ENCODE measurements at regions not wholly inside any gene's neighbourhood (a gene's known extent, or its start where the extent isn't known, plus 50 kb on each side); places are given as distances from the start of the nearest gene placed in this dataset.
A peak's percentile ranks its signal among the peaks of the same experiment; 100 is the strongest.

DNA sequence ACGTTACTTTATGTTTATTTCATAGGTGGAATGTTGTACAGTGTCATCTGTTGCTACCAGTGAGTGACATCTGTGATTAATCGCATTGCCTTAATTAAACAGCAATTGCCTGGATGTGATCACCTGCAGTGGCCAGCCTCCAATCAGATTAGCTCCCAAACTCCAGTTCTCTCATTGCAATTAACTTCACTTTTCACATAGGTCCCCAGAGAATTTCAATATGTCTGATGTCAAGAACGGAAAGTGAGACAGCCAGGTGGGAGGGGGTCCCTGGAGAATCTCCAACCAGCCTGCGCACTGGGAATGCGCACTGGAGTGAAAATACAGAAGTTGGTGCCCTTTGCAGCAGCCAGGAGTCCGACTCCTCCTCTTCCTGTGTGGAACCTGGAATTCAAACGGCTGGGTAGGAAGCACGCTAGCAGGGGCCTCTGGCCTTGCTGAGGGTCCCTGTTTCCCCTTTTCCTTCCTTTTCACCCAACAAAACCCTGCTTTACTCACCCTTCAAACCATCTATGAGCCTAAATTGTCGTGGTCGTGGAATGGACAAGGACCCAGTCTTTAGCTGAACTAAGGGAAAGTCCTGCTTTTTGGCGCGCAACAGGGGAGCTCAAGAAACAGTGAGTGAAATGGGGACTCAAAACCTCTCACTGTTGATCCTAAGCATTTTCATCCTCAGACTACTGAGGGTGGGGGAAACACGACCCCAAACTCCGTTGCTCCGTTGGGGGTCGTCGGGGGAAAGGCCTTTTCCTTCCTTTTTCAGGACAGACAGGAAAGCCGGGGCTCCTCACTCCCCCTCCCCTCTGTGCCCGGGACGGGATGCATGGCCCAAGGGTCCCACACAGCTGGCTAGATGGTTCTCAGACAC lies 1355.5 kb upstream of the LRRTM3 start:
- H3K36me3 ChIP-seq (ENCODE audit: control insufficient read depth, insufficient read depth, low read length): peaks cover 21% of the 10 kb centered on the region
- H3K9me3 ChIP-seq (ENCODE audit: control insufficient read depth, insufficient read depth, low read length): no peaks in the 10 kb centered on the region
- H3K9ac ChIP-seq (ENCODE audit: low read depth, low read length): peak overlapping the region; percentile 81
- H3K27me3 ChIP-seq (ENCODE audit: control insufficient read depth, insufficient read depth, low read length): no peaks in the 10 kb centered on the region
- H3K4me3 ChIP-seq (ENCODE audit: low read depth, low read length): peak overlapping the region; percentile 80
- H3K27ac ChIP-seq (ENCODE audit: low read depth, low read length): peak overlapping the region; percentile 70
- 0 out of 2 replicates have a peak, but pooled peaks cover 6% of the 10 kb centered on the region for H3K4me1 ChIP-seq (ENCODE audit: control insufficient read depth, insufficient read depth, low read length)

DNA sequence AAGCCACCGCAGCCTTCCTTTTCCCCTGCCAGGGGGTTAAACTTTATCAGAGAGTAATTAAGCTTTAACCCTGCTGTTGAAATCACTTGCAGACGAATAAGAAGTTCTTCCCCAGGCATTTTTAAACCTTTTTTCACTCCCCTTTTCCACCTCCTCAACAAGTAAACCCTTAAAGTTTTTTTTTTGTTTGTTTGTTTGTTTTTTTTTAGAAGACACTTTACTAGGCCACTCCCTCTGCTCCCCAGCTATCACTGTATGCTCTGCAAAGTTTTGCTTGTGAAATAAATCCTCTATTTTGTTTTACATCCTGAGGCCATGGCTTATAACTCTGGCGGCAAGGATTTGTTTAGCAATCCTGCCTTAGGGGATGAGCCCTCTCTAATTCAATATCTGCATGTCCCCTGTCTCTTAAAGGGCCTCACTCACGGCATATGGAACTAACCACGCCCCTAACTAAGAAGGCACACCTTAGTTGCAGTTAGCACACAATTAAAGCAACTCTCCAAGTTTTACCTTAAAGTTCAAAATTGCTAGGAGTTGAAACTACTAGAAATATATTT lies 1354.7 kb upstream of the LRRTM3 start:
- Histone ChIP-seq H3K9ac (ENCODE audit: low read depth, low read length) (peak overlapping the region; percentile 81), H3K4me1 (ENCODE audit: control insufficient read depth, insufficient read depth, low read length) (0 out of 2 replicates have a peak, but pooled peaks cover 6% of the 10 kb centered on the region), H3K4me3 (ENCODE audit: low read depth, low read length) (peak overlapping the region; percentile 80), H3K27me3 (ENCODE audit: control insufficient read depth, insufficient read depth, low read length) (no peaks in the 10 kb centered on the region), H3K36me3 (ENCODE audit: control insufficient read depth, insufficient read depth, low read length) (peaks cover 21% of the 10 kb centered on the region), H3K9me3 (ENCODE audit: control insufficient read depth, insufficient read depth, low read length) (no peaks in the 10 kb centered on the region), H3K27ac (ENCODE audit: low read depth, low read length) (peak overlapping the region; percentile 70)

DNA sequence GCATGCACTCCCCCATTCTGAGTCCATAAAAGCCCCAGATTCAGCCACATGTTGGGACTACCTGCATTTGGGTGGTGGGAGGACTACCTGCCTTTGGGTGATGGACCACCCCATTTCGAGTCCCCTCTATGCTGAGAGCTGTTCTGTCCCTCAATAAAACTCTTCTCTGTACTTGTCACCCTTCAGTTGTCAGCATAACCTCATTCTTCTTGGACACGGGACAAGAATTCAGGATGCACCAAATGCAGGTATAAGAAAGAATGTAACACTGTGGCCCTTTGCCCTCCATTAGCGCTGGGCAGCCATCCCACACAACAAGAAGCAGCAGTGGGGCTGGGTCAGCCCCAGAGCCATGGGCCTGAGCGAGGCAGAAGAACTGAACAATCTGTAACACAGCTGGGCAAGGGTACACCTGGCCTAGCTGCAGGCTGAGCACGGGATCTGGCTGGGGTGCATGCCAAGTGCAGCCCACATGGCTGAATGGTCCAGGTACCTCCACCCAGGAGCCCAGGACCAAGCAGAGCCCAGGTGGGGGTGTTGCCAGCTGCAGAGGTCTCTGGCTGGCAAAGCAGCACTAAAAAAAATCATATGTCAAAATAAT lies 1344.3 kb upstream of the LRRTM3 start:
- Histone ChIP-seq H3K4me1 (ENCODE audit: control insufficient read depth, insufficient read depth, low read length) (no peaks in the 10 kb centered on the region), H3K27me3 (ENCODE audit: control insufficient read depth, insufficient read depth, low read length) (no peaks in the 10 kb centered on the region), H3K27ac (ENCODE audit: low read depth, low read length) (no peak overlapping the region), H3K36me3 (ENCODE audit: control insufficient read depth, insufficient read depth, low read length) (peaks cover 42% of the 10 kb centered on the region), H3K4me3 (ENCODE audit: low read depth, low read length) (no peak overlapping the region), H3K9ac (ENCODE audit: low read depth, low read length) (no peak overlapping the region), H3K9me3 (ENCODE audit: control insufficient read depth, insufficient read depth, low read length) (peaks cover 32% of the 10 kb centered on the region)

DNA sequence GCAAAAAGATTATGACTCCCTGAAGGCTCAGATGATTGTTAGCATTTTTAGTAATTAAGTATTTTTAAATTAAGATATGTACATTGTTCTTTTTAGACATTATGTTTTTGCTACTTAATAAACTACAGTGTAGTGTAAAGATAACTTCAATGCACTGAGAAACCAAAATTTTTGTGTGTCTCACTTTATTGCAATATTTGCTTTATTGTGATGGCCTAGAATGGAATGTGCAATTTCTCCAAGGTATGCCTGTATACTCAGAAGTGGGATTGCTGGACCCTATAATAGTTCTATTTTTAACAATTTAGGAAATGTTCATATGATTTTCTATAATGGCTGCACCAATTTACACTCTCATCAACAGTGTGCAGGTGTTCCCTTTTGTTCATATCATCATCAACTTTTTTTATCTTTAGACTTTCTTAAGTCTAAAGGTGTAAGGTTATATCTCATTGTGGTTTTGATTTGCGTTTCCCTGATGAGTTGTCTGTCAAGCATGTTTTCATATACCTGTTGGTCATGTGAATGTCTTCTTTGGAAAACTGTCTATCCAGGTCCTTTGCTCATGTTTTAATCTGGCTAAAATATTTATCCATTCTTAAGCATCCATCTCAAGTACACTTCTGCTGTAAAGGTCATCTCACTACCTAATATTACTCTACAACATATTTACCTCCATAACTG lies 1323.5 kb upstream of the LRRTM3 start:
- Histone ChIP-seq H3K4me1 (ENCODE audit: control insufficient read depth, insufficient read depth, low read length) (no peaks in the 10 kb centered on the region), H3K9ac (ENCODE audit: low read depth, low read length) (no peak overlapping the region), H3K27me3 (ENCODE audit: control insufficient read depth, insufficient read depth, low read length) (no peaks in the 10 kb centered on the region), H3K27ac (ENCODE audit: low read depth, low read length) (no peak overlapping the region), H3K36me3 (ENCODE audit: control insufficient read depth, insufficient read depth, low read length) (no peaks in the 10 kb centered on the region), H3K4me3 (ENCODE audit: low read depth, low read length) (no peak overlapping the region), H3K9me3 (ENCODE audit: control insufficient read depth, insufficient read depth, low read length) (no peaks in the 10 kb centered on the region)

DNA sequence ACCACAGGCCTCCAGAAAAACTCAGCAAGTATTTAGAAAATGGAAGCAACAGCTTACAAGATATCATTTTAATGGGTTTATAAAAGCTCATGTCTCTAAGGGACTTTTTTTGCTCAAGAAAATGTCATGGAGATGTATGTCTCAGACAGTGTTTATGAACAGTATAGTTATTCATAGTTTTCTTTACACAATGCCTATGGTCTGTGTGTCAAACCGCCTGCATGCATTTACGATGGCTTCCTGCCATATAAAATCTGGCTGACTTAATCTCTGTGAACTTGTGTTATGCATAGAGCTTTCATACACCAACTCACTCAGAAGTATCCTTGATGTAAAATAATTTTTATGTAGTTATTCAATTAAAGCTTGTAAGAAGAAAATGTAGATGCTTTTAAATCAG lies 1314.2 kb upstream of the LRRTM3 start:
- H3K27ac ChIP-seq (ENCODE audit: low read depth, low read length): no peak overlapping the region
- peaks cover 2% of the 10 kb centered on the region; the same call in 1 of the 2 replicates for H3K36me3 ChIP-seq (ENCODE audit: control insufficient read depth, insufficient read depth, low read length)
- H3K9ac ChIP-seq (ENCODE audit: low read depth, low read length): no peak overlapping the region
- H3K4me1 ChIP-seq (ENCODE audit: control insufficient read depth, insufficient read depth, low read length): no peaks in the 10 kb centered on the region
- H3K9me3 ChIP-seq (ENCODE audit: control insufficient read depth, insufficient read depth, low read length): peaks cover 27% of the 10 kb centered on the region
- H3K27me3 ChIP-seq (ENCODE audit: control insufficient read depth, insufficient read depth, low read length): no peaks in the 10 kb centered on the region
- no peak overlapping the region for H3K4me3 ChIP-seq (ENCODE audit: low read depth, low read length)

DNA sequence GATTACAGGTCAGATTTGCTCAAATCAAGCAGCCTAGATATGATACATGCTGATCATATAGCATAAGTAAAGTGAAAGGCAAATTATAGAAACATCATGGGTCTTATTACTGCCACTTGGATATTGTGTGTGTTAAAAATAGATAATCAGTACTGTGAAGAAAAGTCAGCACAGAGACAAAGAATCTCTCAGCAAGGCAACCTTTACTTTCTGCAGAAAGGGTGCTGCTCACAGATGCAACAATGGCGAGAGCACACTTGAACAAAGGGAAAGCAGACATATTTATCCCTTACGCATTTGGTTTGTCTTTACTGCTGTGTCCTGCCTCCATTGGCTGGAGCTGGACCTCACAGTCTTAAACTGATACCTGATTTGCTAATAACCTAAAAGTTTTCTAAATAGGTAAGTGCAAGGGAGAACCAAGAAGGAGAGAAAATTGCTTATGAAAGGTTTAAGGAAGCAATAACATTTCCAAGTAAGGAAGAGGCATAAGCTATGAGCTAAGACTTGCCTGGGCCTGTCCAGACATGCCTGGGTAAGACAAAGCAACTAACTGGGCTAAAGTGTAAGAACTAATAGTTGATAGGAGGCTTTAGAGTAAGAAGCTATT lies 1310.8 kb upstream of the LRRTM3 start:
- Histone ChIP-seq H3K9me3 (ENCODE audit: control insufficient read depth, insufficient read depth, low read length) (peaks cover 27% of the 10 kb centered on the region), H3K27me3 (ENCODE audit: control insufficient read depth, insufficient read depth, low read length) (no peaks in the 10 kb centered on the region), H3K4me3 (ENCODE audit: low read depth, low read length) (no peak overlapping the region), H3K27ac (ENCODE audit: low read depth, low read length) (no peak overlapping the region), H3K9ac (ENCODE audit: low read depth, low read length) (no peak overlapping the region), H3K36me3 (ENCODE audit: control insufficient read depth, insufficient read depth, low read length) (peaks cover 2% of the 10 kb centered on the region; the same call in 1 of the 2 replicates), H3K4me1 (ENCODE audit: control insufficient read depth, insufficient read depth, low read length) (no peaks in the 10 kb centered on the region)

DNA sequence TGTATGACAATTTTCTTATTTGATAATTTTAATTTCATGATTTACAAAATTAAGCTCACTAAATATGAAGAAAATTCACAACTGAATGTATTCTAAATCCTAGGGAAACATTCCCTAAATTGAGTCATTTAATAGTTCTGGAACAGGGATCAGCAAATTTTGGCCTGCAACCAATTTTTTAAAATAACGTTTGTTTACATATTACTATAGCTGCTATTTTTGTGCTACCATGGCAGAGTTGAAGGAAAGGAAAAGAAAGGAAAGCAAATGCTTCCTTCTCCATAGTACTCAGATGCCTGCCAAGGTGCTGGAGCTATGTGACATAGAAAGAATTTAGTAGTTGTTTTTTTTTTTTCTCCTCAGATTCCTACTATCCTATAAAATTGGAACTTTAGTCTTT lies 1307.7 kb upstream of the LRRTM3 start:
- no peak overlapping the region for H3K27ac ChIP-seq (ENCODE audit: low read depth, low read length)
- H3K36me3 ChIP-seq (ENCODE audit: control insufficient read depth, insufficient read depth, low read length): peaks cover 2% of the 10 kb centered on the region; the same call in 1 of the 2 replicates
- H3K4me3 ChIP-seq (ENCODE audit: low read depth, low read length): no peak overlapping the region
- no peaks in the 10 kb centered on the region for H3K27me3 ChIP-seq (ENCODE audit: control insufficient read depth, insufficient read depth, low read length)
- no peaks in the 10 kb centered on the region for H3K4me1 ChIP-seq (ENCODE audit: control insufficient read depth, insufficient read depth, low read length)
- peaks cover 27% of the 10 kb centered on the region for H3K9me3 ChIP-seq (ENCODE audit: control insufficient read depth, insufficient read depth, low read length)
- no peak overlapping the region for H3K9ac ChIP-seq (ENCODE audit: low read depth, low read length)

DNA sequence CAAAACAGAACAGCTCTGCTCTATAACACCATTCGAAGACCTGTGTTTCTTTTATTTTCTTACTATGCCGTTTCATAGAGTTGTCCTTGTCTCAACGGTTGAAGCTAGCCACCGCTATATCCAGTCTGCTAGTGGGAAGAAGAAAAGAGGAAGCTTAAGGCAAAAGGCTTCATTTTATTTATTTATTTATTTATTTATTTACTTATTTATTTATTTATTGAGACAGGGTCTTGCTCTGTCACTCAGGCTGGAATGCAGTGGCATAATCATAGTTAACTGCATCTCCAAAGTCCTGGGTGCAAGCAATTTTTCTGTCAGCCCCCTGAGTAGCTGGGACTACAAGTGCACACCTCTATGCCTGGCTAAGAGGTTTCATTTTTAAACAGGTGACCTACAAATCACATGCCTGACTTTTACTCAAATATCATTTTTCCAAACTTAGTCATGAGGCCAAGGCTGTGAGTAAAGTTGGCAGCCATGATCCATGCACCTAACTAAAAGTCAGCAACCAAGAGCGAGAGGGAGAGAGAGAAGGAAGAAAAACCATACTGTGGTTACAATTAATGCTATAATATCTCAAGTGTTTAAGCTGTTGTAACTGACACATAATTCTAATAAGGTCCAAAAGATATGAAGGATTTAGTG lies 1305.3 kb upstream of the LRRTM3 start:
- H3K9me3 ChIP-seq (ENCODE audit: control insufficient read depth, insufficient read depth, low read length): peaks cover 10% of the 10 kb centered on the region; the same call in 1 of the 2 replicates
- no peak overlapping the region for H3K9ac ChIP-seq (ENCODE audit: low read depth, low read length)
- no peaks in the 10 kb centered on the region for H3K27me3 ChIP-seq (ENCODE audit: control insufficient read depth, insufficient read depth, low read length)
- no peak overlapping the region for H3K27ac ChIP-seq (ENCODE audit: low read depth, low read length)
- H3K4me1 ChIP-seq (ENCODE audit: control insufficient read depth, insufficient read depth, low read length): no peaks in the 10 kb centered on the region
- no peak overlapping the region for H3K4me3 ChIP-seq (ENCODE audit: low read depth, low read length)
- H3K36me3 ChIP-seq (ENCODE audit: control insufficient read depth, insufficient read depth, low read length): no peaks in the 10 kb centered on the region; the same call in 1 of the 2 replicates

DNA sequence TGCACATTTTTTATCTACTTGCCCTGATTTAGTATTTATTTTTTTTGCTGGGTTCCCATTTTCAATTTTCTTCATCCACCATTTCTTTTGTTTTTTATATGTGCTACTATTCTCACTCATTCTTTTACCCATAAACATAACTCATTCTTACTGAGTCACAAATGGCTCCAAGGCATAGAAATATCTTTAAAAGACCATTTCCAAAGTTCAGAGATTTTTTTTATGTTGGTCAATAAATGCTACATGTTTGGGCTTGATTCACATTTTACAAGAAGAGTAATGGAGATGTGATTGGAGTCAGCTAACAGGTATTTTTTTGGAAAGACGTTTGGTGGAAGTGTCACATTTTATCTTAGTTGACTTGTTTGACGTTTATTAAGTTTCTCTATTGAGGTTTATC lies 1303.2 kb upstream of the LRRTM3 start:
- Histone ChIP-seq H3K36me3 (ENCODE audit: control insufficient read depth, insufficient read depth, low read length) (no peaks in the 10 kb centered on the region), H3K27me3 (ENCODE audit: control insufficient read depth, insufficient read depth, low read length) (no peaks in the 10 kb centered on the region), H3K4me1 (ENCODE audit: control insufficient read depth, insufficient read depth, low read length) (peaks cover 12% of the 10 kb centered on the region), H3K4me3 (ENCODE audit: low read depth, low read length) (no peak overlapping the region), H3K9ac (ENCODE audit: low read depth, low read length) (no peak overlapping the region), H3K9me3 (ENCODE audit: control insufficient read depth, insufficient read depth, low read length) (no peaks in the 10 kb centered on the region), H3K27ac (ENCODE audit: low read depth, low read length) (no peak overlapping the region)

DNA sequence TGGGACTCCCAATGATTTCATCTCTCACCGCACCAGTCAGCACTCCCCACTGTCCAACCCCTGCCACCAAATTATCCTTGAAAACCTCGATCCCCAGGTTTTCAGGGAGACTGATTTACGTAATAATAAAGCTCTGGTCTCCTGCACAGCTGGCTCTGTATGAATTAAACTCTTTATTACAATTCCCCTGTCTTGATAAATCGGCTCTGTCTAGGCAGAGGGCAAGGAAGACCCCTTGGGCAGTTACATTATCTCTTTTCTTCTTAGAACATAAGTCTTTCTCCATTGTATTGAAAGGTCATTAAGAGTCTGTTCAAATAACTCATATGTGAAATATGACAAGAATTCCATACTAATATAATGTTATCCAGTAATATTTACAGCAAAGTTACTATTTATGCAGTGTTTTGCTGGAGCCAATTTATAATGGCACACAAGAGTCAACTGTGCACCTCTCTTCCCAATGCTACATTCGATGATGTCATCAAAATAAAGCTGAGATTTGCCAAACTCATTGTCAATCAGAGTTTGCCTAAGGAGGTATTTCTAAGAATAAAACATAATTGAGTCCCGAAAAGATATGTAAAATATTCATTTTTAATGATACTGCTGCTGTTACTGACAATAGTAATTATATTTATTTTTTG lies 1297.2 kb upstream of the LRRTM3 start:
- peaks cover 25% of the 10 kb centered on the region for H3K4me1 ChIP-seq (ENCODE audit: control insufficient read depth, insufficient read depth, low read length)
- no peaks in the 10 kb centered on the region for H3K27me3 ChIP-seq (ENCODE audit: control insufficient read depth, insufficient read depth, low read length)
- no peak overlapping the region for H3K27ac ChIP-seq (ENCODE audit: low read depth, low read length)
- no peaks in the 10 kb centered on the region for H3K36me3 ChIP-seq (ENCODE audit: control insufficient read depth, insufficient read depth, low read length)
- H3K4me3 ChIP-seq (ENCODE audit: low read depth, low read length): no peak overlapping the region
- H3K9ac ChIP-seq (ENCODE audit: low read depth, low read length): no peak overlapping the region
- peaks cover 2% of the 10 kb centered on the region; the same call in 1 of the 2 replicates for H3K9me3 ChIP-seq (ENCODE audit: control insufficient read depth, insufficient read depth, low read length)
